BLaER1 treated with 17β-estradiol and CSF1 and Interleukin-3, amounts not matched to agents 10 nM and 100 nM (cell line): ENCODE measurements at regions not wholly inside any gene's neighbourhood (a gene's known extent, or its start where the extent isn't known, plus 50 kb on each side); places are given as distances from the start of the nearest gene placed in this dataset.

Experiments used
- H3K27ac ChIP-seq, 11 experiments: shearing (Covaris generic); formaldehyde crosslinking; 2 replicates each; pipeline ENCODE4 v1.8.1; 2022
- H3K27me3 ChIP-seq, 11 experiments: shearing (Covaris generic); formaldehyde crosslinking; 2 replicates each; pipeline ENCODE4 v1.8.1; 2022
- H3K36me3 ChIP-seq, 11 experiments: shearing (Covaris generic); formaldehyde crosslinking; 2 replicates each; pipeline ENCODE4 v1.8.1; 2022
- H3K4me1 ChIP-seq, 10 experiments: shearing (Covaris generic); formaldehyde crosslinking; 2 replicates each; pipeline ENCODE4 v1.8.1; 2022
- H3K4me2 ChIP-seq, 11 experiments: shearing (Covaris generic); formaldehyde crosslinking; 2 replicates each; pipeline ENCODE4 v1.8.1; 2022
- H3K4me3 ChIP-seq, 10 experiments: shearing (Covaris generic); formaldehyde crosslinking; 2 replicates each; pipeline ENCODE4 v1.8.1; 2022
- H3K9ac ChIP-seq, 11 experiments: shearing (Covaris generic); formaldehyde crosslinking; 2 replicates each; pipeline ENCODE4 v1.8.1; 2022
- H3K9me3 ChIP-seq, 11 experiments: shearing (Covaris generic); formaldehyde crosslinking; replicated peaks in 1 of 11; 2 replicates each; pipeline ENCODE4 v1.8.1; 2022
- H4K20me1 ChIP-seq, 11 experiments: shearing (Covaris generic); formaldehyde crosslinking; 2 replicates each; pipeline ENCODE4 v1.8.1; 2022
- Cebpa-rat ChIP-seq, 11 experiments: shearing (Covaris generic); IDR thresholded peaks; 2 replicates each; pipeline ENCODE4 v1.8.1; 2022

GRCh38 chr20:39878320-39878719 lies 810.7 kb downstream of the MAFB start:
- Histone ChIP-seq H3K4me2 (no peak overlapping the region), H3K9me3 (peaks cover 4 to 14% (median 8%) of the 10 kb centered on the region in 11 experiments; a peak in 14 of 22 replicates), H3K4me1 (peaks cover 0 to 24% (median 0%) of the 10 kb centered on the region in 10 experiments; a peak in 4 of 20 replicates), H3K4me3 (no peak overlapping the region), H3K36me3 (no peaks in the 10 kb centered on the region), H3K27me3 (no peaks in the 10 kb centered on the region), H3K27ac (no peak overlapping the region), H4K20me1 (no peaks in the 10 kb centered on the region), H3K9ac (no peak overlapping the region)
- no peak for TF ChIP-seq Cebpa-rat (IDR thresholded peaks at IDR 0.05)

- no peak for TF ChIP-seq Cebpa-rat (IDR thresholded peaks at IDR 0.05)
- no peaks in the 10 kb centered on the region for H4K20me1 ChIP-seq
- peaks cover 0 to 29% (median 0%) of the 10 kb centered on the region in 10 experiments; a peak in 4 of 20 replicates for H3K4me1 ChIP-seq
- H3K9ac ChIP-seq, result no peak overlapping the region
- peaks cover 4 to 14% (median 8%) of the 10 kb centered on the region in 11 experiments; a peak in 14 of 22 replicates for H3K9me3 ChIP-seq
- no peak overlapping the region for H3K4me2 ChIP-seq
- no peak overlapping the region for H3K4me3 ChIP-seq
- no peak overlapping the region for H3K27ac ChIP-seq
- H3K27me3 ChIP-seq, result no peaks in the 10 kb centered on the region
- no peaks in the 10 kb centered on the region for H3K36me3 ChIP-seq
These were observed 811.2 kb downstream of the MAFB start for GRCh38 chr20:39877788-39878187.

GRCh38 chr20:39876976-39877635 lies 811.9 kb downstream of the MAFB start:
- Histone ChIP-seq H3K9me3 (peaks cover 2 to 9% (median 3%) of the 10 kb centered on the region in 11 experiments; a peak in 14 of 22 replicates), H3K4me2 (no peak overlapping the region), H3K27me3 (no peaks in the 10 kb centered on the region), H4K20me1 (no peaks in the 10 kb centered on the region), H3K4me1 (peaks cover 0 to 36% (median 0%) of the 10 kb centered on the region in 10 experiments; a peak in 4 of 20 replicates), H3K4me3 (no peak overlapping the region), H3K36me3 (no peaks in the 10 kb centered on the region), H3K27ac (no peak overlapping the region), H3K9ac (no peak overlapping the region)
- TF ChIP-seq Cebpa-rat (IDR thresholded peaks at IDR 0.05), result no peak

GRCh38 chr20:39875492-39876110 lies 813.4 kb downstream of the MAFB start:
- Histone ChIP-seq H3K27ac (no peak overlapping the region), H3K9me3 (no peaks in the 10 kb centered on the region), H3K4me2 (peak overlapping the region in 1 of 11 experiments; percentile 58; a peak in 2 of 22 replicates), H4K20me1 (no peaks in the 10 kb centered on the region), H3K4me3 (no peak overlapping the region), H3K9ac (no peak overlapping the region), H3K4me1 (peaks cover 0 to 42% (median 0%) of the 10 kb centered on the region in 10 experiments; a peak in 4 of 20 replicates), H3K27me3 (no peaks in the 10 kb centered on the region), H3K36me3 (no peaks in the 10 kb centered on the region)
- TF ChIP-seq Cebpa-rat (IDR thresholded peaks at IDR 0.05), result no peak

DNA sequence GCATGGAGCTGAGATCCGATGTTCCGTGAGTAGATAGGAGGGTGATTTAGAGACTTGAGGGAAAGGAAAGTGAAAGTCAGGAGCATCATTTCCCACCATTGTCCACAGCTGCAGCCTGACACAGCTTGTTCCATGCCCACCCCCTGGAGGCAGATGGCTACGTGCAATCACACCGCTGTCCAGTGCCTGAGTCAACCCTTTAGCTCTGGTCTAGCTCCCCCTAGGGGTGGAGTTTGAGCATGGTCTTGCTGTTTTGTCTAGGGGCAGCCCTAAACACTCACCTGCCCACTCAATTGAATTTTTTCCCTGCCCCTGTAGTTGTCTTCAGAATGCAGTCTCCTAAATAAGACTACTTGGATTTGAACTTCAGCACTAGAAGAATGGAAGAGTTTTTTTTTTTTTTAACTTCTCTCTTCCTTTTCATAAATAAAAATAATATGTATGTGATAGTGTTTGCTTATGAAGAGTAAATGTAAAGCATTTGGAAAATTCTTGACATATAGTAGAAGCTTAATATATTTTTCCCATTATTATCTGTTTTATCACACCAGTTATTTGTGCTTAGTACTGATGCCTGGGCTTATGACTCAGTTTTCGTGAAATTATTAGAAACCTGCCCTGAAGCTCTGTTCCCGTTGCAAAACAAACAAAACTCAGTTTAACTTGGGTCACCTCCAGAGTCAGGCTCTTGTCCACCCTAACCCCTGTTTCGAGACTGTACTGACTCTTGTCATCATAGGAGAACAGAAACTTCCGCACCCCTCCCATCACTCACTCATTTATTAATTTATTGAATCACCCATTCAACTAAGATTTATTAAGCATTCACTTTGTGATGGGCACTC lies 814.8 kb downstream of the MAFB start:
- Histone ChIP-seq H3K9ac (no peak overlapping the region), H3K9me3 (no peaks in the 10 kb centered on the region), H3K36me3 (no peaks in the 10 kb centered on the region), H4K20me1 (no peaks in the 10 kb centered on the region), H3K27me3 (no peaks in the 10 kb centered on the region), H3K4me3 (no peak overlapping the region), H3K4me1 (peaks cover 0 to 42% (median 0%) of the 10 kb centered on the region in 10 experiments; a peak in 4 of 20 replicates), H3K4me2 (peak overlapping the region in 2 of 11 experiments; percentile 33 to 50; a peak in 3 of 22 replicates), H3K27ac (no peak overlapping the region)
- no peak for TF ChIP-seq Cebpa-rat (IDR thresholded peaks at IDR 0.05)

DNA sequence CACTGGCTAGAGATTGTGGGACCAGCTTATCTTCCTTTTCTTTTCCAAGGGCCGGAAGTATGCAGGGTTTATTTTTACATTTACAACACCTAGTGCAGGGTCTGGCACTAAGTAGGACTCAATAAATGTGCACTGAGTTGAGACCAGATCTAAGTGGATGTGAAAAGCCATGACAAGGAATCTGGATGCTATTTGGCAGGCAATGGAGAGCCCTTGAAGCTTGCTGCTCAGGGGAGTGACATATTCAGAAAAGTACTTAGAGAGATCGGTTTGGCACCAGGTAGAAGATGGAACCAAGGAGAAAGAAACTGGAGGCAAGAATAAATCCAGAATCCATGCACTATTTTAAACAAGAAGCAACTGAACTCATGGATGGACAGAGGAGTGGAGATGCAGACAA lies 815.8 kb downstream of the MAFB start:
- Histone ChIP-seq H3K36me3 (no peaks in the 10 kb centered on the region), H3K4me1 (peaks cover 0 to 42% (median 0%) of the 10 kb centered on the region in 10 experiments; a peak in 4 of 20 replicates), H4K20me1 (no peaks in the 10 kb centered on the region), H3K9ac (no peak overlapping the region), H3K4me3 (no peak overlapping the region), H3K27ac (no peak overlapping the region), H3K4me2 (peak overlapping the region in 2 of 11 experiments; percentile 33 to 50; a peak in 4 of 22 replicates), H3K27me3 (no peaks in the 10 kb centered on the region), H3K9me3 (no peaks in the 10 kb centered on the region)
- TF ChIP-seq Cebpa-rat (IDR thresholded peaks at IDR 0.05), result no peak

DNA sequence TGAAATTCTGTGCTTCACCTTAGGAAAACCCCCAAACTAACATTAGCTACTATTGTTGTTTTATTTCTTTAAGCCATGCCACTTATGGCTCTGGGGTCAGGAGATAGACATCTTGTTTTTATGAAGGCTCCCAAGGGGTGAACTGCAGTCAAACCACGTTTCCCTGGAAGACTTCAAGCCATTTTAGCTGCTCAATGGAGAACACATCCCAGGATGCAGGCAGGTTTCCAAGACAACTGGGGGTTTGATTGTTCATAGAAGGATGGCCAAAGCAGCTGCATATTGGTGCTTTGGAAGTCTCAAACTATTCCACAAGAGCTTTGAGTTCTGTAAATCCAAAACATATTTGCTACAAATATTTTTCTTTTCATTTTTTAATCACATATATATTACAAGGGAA lies 818.0 kb downstream of the MAFB start:
- Histone ChIP-seq H3K36me3 (no peaks in the 10 kb centered on the region), H4K20me1 (no peaks in the 10 kb centered on the region), H3K4me3 (no peak overlapping the region), H3K9me3 (no peaks in the 10 kb centered on the region), H3K27ac (no peak overlapping the region), H3K27me3 (no peaks in the 10 kb centered on the region), H3K4me1 (peaks cover 0 to 39% (median 0%) of the 10 kb centered on the region in 10 experiments; a peak in 4 of 20 replicates), H3K4me2 (no peak overlapping the region), H3K9ac (no peak overlapping the region)
- TF ChIP-seq Cebpa-rat (IDR thresholded peaks at IDR 0.05), result no peak

GRCh38 chr20:39865446-39865845 lies 823.6 kb downstream of the MAFB start:
- H3K4me1 ChIP-seq, result no peaks in the 10 kb centered on the region
- H3K36me3 ChIP-seq, result no peaks in the 10 kb centered on the region
- H3K9me3 ChIP-seq, result no peaks in the 10 kb centered on the region
- H3K27me3 ChIP-seq, result no peaks in the 10 kb centered on the region
- no peak overlapping the region for H3K9ac ChIP-seq
- H3K4me2 ChIP-seq, result no peak overlapping the region
- H3K4me3 ChIP-seq, result no peak overlapping the region
- H4K20me1 ChIP-seq, result no peaks in the 10 kb centered on the region
- H3K27ac ChIP-seq, result no peak overlapping the region
- no peak for TF ChIP-seq Cebpa-rat (IDR thresholded peaks at IDR 0.05)

DNA sequence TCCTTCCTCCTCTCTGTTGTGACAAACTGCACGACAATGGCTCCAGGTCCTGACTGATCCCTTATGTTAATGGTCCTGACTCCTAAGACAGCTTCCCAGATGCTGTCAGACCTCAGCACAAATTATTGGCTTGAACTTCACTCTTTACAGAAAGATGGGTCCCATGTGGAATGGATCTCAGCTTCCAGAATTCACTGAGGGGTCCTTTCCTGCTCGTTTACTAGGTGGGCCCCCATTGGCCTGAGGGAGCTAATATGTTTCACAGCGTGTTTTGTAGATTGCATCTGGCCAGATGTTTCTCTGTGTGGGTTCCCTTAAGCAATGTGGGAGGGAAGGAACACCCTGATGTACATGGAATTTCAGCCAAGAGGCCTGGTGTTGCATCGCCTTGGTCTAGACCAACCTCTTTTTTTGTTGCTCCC lies 826.6 kb downstream of the MAFB start:
- Histone ChIP-seq H3K9me3 (no peaks in the 10 kb centered on the region), H3K27me3 (no peaks in the 10 kb centered on the region), H4K20me1 (no peaks in the 10 kb centered on the region), H3K36me3 (no peaks in the 10 kb centered on the region), H3K4me2 (no peak overlapping the region), H3K4me1 (no peaks in the 10 kb centered on the region), H3K9ac (no peak overlapping the region), H3K4me3 (no peak overlapping the region), H3K27ac (no peak overlapping the region)
- no peak for TF ChIP-seq Cebpa-rat (IDR thresholded peaks at IDR 0.05)
